DMS114 treated with DMSO at 0.1 percent for 48 hours (cell line): ENCODE measurements at regions not wholly inside any gene's neighbourhood (a gene's known extent, or its start where the extent isn't known, plus 50 kb on each side); places are given as distances from the start of the nearest gene placed in this dataset.

ENCODE experiments used
- DNase-seq: peaks from one replicate; lab custom pipeline; 2025; ENCODE audit not compliant: unreplicated experiment; lab: John Stamatoyannopoulos, UW

GRCh38 chr14:81829447-81829846, 295.8 kb upstream of the SEL1L start:
- DNase-seq, result no peak

DNA sequence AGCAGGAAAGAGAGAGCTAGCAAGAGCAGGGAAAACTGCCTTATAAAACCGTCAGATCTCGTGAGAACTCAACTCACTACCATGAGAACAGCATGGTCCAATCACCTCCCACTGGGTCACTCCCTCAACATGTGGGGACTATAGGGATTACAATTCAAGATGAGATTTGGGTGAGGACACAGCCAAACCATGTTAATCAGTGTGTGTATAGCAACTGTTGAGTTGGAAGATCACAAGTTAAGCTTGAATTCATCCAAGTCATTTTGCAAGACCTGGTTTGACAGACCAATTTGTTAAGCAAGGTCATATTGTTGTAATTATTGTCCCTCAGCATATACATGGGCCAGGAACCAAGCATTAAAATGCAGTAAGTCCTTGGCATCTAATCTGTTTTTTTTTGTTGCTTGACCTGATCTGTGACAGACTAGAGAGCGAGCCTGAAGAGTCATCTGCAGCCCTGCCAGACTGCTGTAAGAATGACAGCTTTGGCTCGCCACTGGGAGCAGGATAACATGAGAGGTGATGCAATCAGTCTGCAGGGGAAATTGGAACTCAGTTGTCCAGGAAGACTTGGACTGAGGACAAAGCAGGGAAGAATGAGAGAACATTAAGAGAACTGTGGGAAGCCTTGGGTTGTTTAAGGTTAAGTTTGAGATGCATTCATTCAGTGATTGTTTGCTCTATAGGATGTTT, 297.6 kb upstream of the SEL1L start:
- DNase-seq, result no peak

DNA sequence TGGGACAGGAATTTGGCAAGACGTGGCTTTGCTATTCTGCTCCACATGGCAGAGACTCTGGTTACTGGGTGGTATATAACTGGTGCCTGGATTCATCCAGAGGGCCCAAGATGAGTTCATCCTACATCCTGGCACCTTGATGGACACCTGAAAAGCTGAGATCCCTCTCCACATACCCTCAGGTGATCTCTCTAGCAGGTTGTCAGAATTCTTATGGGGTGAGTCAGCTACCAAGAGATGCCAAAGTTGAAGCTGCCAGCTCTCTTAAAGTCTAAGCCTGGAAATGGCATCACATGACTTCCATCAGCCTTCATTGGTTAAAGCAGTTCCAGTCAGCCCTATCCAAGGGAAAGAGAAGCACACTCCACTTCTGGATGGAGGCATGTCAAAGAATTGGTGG, 300.7 kb upstream of the SEL1L start:
- DNase-seq, result no peak

DNA sequence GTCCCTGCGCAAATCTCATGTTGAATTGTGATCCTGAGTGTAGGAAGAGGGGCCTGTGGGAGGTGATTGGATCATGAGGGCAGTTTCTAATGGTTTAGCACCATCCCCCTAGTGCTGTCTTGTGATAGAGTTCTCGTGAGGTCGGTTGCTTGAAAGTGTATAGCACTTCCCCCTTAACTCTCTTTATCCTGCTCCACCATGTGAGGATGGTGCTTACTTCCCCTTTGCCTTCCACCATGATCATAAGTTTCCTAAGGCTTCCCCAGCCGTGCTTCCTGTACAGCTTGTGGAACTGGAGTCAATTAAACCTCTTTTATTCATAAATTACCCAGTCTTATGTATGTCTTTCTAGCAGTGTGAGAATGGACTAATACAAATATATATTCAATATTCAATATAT, 303.7 kb upstream of the SEL1L start:
- no peak for DNase-seq

DNA sequence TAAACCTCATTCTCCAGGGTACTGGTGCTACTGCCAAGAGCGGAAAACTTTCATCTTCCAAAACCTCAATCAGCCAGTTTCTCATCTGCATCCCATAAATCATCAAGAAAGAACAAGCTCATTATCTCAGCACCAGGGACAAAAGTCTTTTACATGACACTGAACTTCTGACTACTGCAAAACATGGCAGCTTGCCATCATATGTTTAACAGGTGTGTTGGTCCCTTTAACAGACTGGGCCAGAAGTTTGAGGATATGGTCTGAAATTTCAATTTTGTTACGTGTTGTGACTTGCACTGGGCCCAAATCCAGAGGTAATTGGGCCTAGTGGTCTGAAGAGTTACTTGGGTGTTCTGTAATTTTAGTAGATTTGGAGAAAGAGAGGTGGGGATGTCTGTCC, 305.4 kb upstream of the SEL1L start:
- no peak for DNase-seq

DNA sequence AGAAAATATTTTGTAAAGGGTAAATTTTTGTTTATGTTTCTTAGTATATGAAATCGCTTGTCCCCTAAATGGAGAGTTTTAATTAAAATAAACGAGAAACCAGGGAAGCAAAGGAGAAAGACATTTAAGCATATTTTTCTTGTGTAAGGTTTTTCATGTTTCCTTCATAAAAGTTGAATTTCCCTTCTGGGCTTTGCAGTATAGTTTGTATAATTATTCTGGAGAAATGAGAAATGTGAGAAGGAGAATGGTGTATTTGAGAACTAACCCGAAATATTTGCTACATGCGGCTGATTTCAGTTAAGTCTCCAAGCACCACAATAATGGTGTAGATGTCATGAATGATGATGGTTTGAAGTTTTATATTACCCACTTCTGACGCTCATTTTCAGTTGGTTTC, 307.7 kb upstream of the SEL1L start:
- no peak for DNase-seq

DNA sequence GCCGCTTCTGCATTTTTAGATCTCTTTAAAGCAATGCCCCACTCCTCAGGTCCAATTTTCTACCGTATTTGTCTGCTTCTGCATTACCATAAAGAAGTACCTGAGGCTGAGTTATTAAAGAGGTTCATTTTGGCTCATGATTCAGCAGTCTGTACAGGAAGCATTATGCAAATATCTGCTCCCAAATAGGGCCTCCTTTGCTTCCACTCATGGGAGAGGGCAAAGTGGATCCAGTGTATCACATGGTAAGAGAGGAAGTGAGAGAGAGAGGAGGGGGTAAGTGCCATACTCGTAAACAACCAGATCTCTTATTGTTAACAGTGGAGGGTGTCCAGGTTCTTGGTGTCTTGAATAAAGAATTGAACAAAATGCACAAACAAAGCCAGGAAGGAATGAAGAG, 316.1 kb upstream of the SEL1L start:
- no peak for DNase-seq

DNA sequence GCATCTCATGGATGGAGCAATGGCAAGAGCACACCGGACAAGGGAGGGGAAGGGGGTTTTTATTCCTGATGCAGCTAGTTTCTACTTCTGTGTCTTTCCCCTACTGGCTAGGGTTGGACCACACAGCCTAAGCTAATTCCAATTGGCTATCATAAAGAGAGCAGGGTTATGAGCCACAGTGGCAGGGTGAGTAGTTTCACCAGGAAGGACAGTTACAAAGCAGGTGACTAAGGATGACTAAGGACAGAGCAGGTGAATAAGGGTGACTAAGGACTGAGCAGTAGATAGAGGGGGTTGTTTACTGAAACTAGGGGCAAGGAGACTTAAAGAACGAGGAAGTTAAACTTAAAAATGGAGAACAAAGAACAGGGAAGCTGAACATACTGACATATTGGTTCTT, 321.4 kb upstream of the SEL1L start:
- no peak for DNase-seq

DNA sequence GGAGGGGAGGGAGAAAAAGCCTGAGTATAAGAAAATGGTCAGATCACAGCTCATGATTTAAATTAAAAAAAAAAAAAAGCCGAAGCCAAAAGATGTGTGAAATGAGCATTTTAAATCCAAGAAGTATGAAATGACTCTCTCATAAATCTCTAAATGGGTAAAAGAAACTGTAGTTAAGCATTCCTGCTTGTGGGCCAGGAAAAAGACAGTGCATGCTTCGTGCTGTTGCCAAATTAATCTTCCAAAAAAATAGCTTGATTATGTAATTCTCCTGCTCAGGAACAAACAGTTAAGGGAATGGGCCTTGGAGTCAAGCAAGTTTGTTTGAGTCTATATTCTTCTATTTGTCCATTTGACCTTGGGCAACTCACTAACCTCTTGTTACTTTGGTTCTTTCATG, 325.4 kb upstream of the SEL1L start:
- DNase-seq, result no peak

GRCh38 chr14:81868172-81868571, 334.5 kb upstream of the SEL1L start:
- DNase-seq, result no peak

DNA sequence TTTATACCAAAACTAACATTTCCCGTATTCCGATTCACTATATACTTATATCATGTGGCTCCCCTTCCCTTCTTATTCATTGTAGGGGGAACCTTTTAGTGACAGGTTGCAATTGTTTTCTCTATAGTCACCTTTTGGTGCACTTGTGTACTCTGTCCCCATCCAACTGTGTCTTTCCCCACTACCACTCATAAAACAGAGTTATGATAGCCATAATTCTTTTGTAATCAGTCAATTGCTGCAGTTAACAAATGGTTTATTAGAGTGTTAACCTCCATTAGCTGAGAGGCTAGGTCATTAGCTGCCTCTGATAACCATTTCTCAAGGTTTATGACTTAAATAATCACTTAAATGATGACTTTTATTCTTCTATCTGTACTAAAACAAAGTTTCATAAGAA, 338.1 kb upstream of the SEL1L start:
- DNase-seq, result no peak

- no peak for DNase-seq
Observed at GRCh38 chr14:81884382-81884781, 350.7 kb upstream of the SEL1L start.

DNA sequence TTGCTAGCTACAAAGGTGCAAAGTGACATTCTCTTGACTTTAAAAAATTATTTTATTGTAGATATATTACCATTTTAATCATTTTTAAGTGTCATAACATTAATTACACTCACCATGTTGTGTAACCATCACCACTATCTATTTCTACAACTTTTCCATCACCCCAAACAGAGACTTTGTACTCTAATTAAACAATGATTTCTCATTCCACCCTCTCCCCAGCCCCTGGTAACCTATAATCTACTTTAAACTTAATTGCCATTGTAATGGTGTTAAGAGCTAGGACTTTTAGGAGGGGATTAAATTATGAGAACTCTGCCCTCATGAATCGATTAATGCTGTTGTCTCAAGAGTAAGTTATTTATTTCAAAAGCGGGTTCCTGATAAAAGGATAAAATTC, 352.9 kb upstream of the SEL1L start:
- no peak for DNase-seq

DNA sequence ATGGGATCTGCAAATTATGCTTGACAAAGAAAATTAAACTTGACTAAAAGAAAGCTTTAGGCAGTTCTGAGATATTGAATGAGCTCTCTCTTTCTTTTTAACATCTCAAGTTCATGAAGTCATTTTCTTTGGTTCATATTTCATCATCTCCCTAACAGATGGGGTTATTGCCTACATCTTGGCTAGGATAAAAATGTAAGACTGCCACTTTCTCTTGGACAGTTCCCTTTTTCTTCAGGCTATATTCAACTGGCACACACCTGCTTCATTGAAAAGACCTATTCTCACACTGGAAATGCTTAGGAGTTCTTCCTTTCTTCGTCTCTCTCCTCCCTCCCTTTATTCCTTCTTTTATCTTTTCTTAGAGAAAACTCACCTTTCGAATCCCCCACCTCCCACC, 355.9 kb upstream of the SEL1L start:
- DNase-seq, result no peak

DNA sequence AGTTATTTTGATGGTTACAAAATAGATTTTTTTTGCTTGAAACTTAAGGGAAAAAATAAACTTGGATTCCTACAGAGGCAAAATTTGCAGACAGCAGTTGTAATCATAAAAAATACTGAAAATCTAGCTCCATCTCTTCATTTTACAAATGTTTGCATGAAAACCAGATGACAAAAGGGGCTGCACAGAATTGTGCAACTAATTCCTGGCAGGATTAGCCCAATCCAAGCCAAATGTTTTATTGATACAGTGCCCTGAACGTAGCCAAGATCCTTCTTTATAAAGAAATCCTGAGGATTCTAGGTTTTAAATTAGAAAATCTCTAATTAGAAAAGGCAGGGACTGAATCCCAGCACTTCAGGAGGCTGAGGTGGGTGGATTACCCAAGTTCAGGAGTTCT, 356.4 kb upstream of the SEL1L start:
- DNase-seq, result no peak

DNA sequence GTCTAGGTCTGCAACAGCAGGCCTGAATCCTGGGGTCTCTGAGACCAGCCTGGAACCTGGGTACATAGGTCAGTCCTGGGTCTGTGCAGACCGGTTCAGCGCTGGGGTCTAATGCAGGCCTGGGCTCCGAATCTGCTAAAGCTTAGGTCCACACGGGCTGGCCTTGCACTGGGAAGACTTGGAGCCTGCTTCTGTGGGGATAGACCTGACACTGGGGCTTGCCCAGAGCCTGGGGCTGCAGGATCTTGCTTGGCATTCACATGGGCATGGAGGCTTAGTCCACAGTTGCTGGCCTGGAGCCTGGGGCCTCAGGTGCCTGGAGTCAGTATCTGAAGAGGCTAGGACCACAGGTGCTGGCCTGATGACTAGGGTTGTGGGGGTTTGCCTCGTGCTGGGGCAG, 369.8 kb upstream of the SEL1L start:
- DNase-seq, result no peak

DNA sequence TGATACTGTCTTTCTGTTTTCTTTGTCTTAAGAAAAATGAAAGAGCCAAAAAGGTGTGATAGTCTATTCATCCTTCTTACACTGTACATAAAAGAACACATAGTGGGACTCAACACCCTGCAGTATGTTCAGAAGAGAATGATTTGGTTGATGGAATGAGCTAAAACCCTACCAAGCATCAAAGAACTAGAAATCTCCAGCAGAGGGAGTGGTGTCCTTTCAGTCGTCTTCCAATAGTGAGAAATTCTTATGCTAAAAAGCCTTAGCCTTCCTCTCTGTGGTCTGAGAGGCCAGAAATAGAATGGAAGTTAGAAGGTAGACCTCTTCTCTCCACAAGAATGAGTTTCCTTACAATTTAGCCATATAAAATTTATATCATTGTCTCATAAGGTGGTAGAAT, 393.4 kb upstream of the SEL1L start:
- peak; percentile 2 for DNase-seq

- DNase-seq, result no peak
Observed at GRCh38 chr14:81931828-81932227, 398.2 kb upstream of the SEL1L start.

GRCh38 chr14:81936348-81936747, 402.7 kb upstream of the SEL1L start:
- no peak for DNase-seq

- no peak for DNase-seq
Observed at GRCh38 chr14:81936902-81937301, 403.2 kb upstream of the SEL1L start.

GRCh38 chr14:81938341-81938740, 404.7 kb upstream of the SEL1L start:
- DNase-seq, result no peak

DNA sequence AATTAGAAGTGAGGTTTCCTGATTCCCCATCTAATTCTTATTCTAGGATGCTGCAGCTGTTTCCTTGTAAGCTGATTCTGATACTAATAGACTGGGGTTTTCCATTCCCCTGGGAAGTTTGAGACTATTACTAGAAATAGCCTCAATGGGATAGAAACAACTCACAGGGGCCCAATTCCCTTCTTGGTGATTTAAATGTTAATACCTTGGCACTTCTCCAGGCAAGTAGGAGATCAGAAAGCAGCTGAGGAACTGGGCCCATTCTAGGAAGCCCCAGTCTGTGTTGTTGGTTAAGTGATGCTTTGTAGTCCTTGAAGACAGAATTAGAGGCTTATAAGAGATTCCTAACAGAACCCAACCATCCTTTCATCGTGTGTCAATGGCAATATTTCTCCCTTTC, 407.0 kb upstream of the SEL1L start:
- no peak for DNase-seq

DNA sequence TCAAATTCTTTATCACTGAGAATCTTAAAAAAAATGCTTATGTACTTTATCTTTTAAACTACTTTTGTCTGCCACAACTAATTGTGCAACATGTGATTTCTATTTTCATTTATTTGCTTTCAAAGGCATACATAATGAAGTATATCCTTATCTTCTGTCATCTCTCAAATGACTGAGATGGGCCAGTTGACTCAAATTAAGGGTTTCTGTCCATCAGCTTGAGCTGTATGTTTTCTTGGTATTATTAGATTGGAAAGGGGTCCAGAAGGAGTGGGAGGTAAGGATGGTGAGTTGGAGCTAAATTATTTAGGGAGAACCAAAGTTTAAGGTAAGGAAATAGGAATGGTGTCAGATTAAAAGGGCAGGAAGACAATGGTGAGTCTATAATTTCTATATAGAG, 408.4 kb upstream of the SEL1L start:
- DNase-seq, result no peak

DNA sequence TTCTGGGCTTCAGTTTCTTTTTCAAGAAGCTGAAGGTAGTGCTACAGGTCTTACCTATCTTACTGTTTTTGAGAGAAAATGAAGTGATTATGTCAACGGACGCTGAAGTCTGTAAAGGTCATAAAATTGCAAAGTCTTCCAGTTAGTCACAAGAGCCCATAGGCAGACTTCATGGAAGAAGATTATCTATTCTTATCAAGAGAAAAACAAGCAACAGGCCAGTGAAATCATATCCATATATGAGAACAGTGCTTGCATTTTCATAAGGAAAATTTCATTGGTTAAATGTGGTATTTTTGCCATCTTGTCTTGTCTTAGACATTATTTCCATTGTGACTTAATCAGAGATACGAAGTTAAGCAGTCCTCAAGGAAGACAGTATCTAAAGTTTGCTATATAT, 412.7 kb upstream of the SEL1L start:
- no peak for DNase-seq
